IPS DF 6.9 (cell line): ENCODE measurements at regions not wholly inside any gene's neighbourhood (a gene's known extent, or its start where the extent isn't known, plus 50 kb on each side); places are given as distances from the start of the nearest gene placed in this dataset.

ENCODE experiments used
- DNase-seq: peaks from one replicate; pipeline ENCODE4 v3.0.0-alpha.2; 2013; ENCODE audit warnings: low read depth, low spot score
- H3K27ac ChIP-seq: one replicate; pipeline ENCODE4 v1.5.1; 2013; ENCODE audit warnings: low read length, control low read depth
- H3K27me3 ChIP-seq: 2 replicates; pipeline ENCODE4 v1.6.1; 2013; ENCODE audit warnings: mild to moderate bottlenecking, low read length; ENCODE audit not compliant: control insufficient read depth, insufficient read depth
- H3K36me3 ChIP-seq: 2 replicates; pipeline ENCODE4 v1.6.1; 2013; ENCODE audit warnings: low read length; ENCODE audit not compliant: control insufficient read depth, insufficient read depth
- H3K4me1 ChIP-seq: 2 replicates; pipeline ENCODE4 v1.6.1; 2013; ENCODE audit warnings: low read length; ENCODE audit not compliant: control insufficient read depth, insufficient read depth
- H3K4me3 ChIP-seq: 2 replicates; pipeline ENCODE4 v1.5.1; 2013; ENCODE audit warnings: mild to moderate bottlenecking, low read length
- H3K9me3 ChIP-seq: 2 replicates; pipeline ENCODE4 v1.6.1; 2013; ENCODE audit warnings: low read length, inconsistent platforms; ENCODE audit not compliant: control insufficient read depth, insufficient read depth
- WGBS: extraction: QIAGEN DNeasy Blood & Tissue Kit; methylation state at CpG from one replicate; pipeline ENCODE4 v1.1.7; 2013; ENCODE audit warnings: mixed read lengths, missing lambda C conversion rate; ENCODE audit not compliant: insufficient read length, insufficient coverage; 5-methylcytosine and 5-hydroxymethylcytosine counted together

GRCh38 chr2:6060992-6061663, 368.9 kb downstream of the SOX11 start:
- H3K9me3 ChIP-seq = no peaks in the 10 kb centered on the region; the same call in 1 of the 2 replicates
- H3K4me3 ChIP-seq = no peak overlapping the region
- H3K27me3 ChIP-seq = no peaks in the 10 kb centered on the region
- H3K4me1 ChIP-seq = no peaks in the 10 kb centered on the region
- H3K36me3 ChIP-seq = no peaks in the 10 kb centered on the region
- no peak overlapping the region for H3K27ac ChIP-seq
- DNase-seq = no peak
- WGBS = no CpG with 5 or more reads among the region's 5 CpGs

DNA sequence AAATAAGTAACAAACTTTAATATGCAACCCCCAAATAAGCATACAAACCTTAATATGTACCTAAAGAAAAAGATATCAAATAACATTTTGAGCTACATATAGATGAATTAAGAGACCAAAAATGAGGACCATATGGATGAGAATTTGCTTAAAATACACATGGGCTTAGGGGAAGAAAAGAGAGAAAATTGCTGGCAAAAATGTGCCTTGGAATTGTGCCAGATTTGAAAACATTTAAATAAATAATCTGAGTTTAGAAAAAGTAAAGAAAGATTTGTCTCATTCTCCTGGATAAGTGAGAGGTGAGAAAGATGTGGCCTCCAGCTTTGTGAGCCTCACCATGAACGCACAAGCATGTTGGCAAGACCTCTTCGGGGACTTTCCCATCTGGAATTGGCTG, 372.6 kb downstream of the SOX11 start:
- Histone ChIP-seq H3K4me1 (no peaks in the 10 kb centered on the region; the same call in 1 of the 2 replicates), H3K9me3 (no peaks in the 10 kb centered on the region; the same call in 1 of the 2 replicates), H3K27me3 (no peaks in the 10 kb centered on the region), H3K36me3 (no peaks in the 10 kb centered on the region), H3K4me3 (no peak overlapping the region), H3K27ac (no peak overlapping the region)
- WGBS = no CpG with 5 or more reads among the region's 2 CpGs
- DNase-seq = no peak

DNA sequence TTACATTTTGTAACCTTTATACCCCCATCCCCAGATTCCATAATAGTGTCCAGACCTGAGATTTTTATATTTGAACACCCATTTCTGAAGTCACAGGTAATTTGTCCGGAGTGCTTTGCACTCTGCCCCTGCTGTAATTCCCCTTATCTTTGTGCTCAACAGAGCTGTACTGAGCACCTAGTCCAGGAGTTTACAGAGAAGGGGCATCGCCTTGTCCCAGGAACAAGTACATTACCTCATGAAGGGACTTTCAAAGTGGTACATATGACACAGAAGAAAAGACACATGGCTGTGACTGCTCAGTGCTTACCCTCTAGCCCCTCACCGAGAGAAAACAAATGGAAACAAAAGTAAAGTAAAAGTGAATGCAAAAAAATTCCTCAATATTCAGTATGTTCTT, 373.5 kb downstream of the SOX11 start:
- H3K27ac ChIP-seq = no peak overlapping the region
- WGBS = no CpG with 5 or more reads among the region's 3 CpGs

DNA sequence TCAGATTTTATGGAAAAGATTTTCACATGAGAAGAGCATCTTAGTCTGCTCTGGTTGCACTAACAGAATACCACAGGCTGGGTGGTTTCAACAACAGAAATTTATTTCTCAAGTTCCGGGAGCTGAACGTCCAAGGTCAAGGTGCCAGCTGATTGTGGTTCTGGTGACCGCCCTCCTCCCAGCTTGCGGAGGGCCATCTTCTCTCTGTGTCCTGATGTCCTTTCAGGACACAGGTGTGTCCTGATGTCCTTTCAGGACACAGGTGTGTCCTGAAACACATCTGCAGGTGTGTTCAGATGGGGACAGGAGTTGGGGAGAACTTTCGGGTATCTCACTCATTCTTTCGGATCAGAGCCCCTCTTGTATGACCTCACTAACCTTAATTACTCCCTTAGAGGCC, 374.9 kb downstream of the SOX11 start:
- H3K9me3 ChIP-seq = no peaks in the 10 kb centered on the region; the same call in 1 of the 2 replicates
- no peak overlapping the region for H3K27ac ChIP-seq
- DNase-seq = no peak
- H3K27me3 ChIP-seq = no peaks in the 10 kb centered on the region
- no CpG with 5 or more reads among the region's 6 CpGs for WGBS
- H3K36me3 ChIP-seq = no peaks in the 10 kb centered on the region
- no peak overlapping the region for H3K4me3 ChIP-seq
- H3K4me1 ChIP-seq = peaks cover 2% of the 10 kb centered on the region; the same call in 1 of the 2 replicates

More for the DNA sequence above, 373.5 kb downstream of the SOX11 start:
- Histone ChIP-seq H3K27me3 (no peaks in the 10 kb centered on the region), H3K9me3 (no peaks in the 10 kb centered on the region; the same call in 1 of the 2 replicates), H3K4me3 (no peak overlapping the region), H3K4me1 (no peaks in the 10 kb centered on the region; the same call in 1 of the 2 replicates), H3K36me3 (no peaks in the 10 kb centered on the region)
- DNase-seq = no peak

DNA sequence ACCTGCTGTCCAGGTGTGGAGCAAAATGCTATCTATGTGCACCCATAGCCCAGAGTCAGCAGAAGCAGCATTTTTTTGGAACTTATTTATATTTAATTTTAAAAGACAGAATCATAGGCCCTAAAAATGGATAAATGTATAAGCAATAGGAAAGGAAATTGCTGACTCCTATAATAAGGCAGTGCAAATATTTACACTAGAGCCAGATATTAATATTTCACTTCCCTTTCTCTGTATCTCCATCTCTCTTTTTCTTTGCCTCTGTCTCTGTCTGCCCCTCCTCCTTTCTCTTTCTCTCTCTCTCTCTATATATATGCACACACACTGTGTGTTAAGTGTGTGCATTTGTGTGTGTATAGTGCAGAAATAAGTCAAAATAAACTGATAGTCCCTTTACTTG, 375.6 kb downstream of the SOX11 start:
- no peak overlapping the region for H3K4me3 ChIP-seq
- no peaks in the 10 kb centered on the region for H3K27me3 ChIP-seq
- H3K27ac ChIP-seq = no peak overlapping the region
- H3K36me3 ChIP-seq = no peaks in the 10 kb centered on the region
- no peaks in the 10 kb centered on the region; the same call in 1 of the 2 replicates for H3K9me3 ChIP-seq
- no peak for DNase-seq
- H3K4me1 ChIP-seq = peaks cover 2% of the 10 kb centered on the region; the same call in 1 of the 2 replicates

DNA sequence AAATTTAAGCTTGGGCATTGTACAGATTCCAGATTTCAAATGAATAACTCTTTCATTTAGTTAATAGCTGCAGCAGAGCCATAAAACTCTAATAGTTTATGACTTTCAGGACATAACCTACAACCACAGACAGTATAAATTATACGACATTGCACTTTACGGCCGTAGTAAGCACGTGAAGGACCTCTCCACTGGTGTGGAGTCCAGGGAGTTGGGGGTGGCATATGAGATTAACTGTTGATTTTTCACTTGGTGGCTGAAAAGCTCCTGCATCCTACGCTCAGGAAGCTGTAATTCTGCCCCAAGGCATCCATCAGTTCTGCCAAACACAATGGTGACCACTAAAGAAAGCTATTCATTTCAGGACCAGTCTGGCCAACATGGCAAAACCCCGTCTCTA, 376.2 kb downstream of the SOX11 start:
- no CpG with 5 or more reads among the region's 6 CpGs for WGBS
- H3K36me3 ChIP-seq = no peaks in the 10 kb centered on the region
- peaks cover 3% of the 10 kb centered on the region; the same call in 1 of the 2 replicates for H3K4me1 ChIP-seq
- H3K9me3 ChIP-seq = no peaks in the 10 kb centered on the region; the same call in 1 of the 2 replicates
- no peak overlapping the region for H3K4me3 ChIP-seq
- H3K27me3 ChIP-seq = no peaks in the 10 kb centered on the region
- H3K27ac ChIP-seq = no peak overlapping the region
- DNase-seq = no peak

DNA sequence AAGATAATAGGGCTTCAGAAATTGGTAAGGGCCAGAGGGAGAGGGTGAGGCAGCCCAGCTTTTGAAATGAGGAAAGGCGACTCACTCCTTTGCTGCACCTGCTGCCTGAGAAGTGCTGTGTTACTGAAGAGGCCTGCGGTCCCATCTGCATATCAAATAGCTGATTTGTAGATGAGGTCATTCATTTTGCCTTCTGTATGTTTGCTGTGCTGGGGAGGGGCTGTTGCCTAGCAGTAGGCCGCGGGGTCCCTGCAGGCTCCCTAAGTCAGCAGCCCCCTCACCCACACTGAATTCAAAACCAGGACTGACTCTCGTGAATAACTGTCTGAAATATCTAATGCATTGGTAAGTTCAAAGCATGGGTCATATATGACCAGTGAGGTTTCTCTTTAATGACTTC, 377.2 kb downstream of the SOX11 start:
- Histone ChIP-seq H3K4me1 (peaks cover 8% of the 10 kb centered on the region; the same call in 1 of the 2 replicates), H3K27ac (no peak overlapping the region), H3K4me3 (no peak overlapping the region), H3K27me3 (no peaks in the 10 kb centered on the region), H3K36me3 (no peaks in the 10 kb centered on the region), H3K9me3 (no peaks in the 10 kb centered on the region; the same call in 1 of the 2 replicates)
- no CpG with 5 or more reads among the region's 5 CpGs for WGBS
- DNase-seq = peak; percentile 11

DNA sequence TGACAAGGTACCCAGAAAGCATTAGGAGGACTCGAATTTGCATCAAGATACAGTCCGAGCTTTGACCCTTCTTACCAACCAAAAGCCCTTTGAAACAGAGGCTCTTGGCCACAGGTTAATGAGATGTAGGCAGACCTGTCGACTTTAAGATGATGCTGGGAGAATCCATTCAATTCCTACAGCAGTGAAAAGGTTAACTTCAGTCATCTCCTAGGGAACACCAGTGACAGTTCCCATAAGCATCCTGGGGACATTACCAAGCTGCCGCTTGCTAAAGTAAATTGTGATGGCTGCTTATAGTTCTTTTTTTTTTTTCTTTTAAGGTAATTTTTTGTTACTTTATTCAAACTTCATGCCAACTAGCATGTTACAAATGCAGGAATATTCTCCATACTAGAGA, 379.3 kb downstream of the SOX11 start:
- no peak for DNase-seq
- H3K27me3 ChIP-seq = no peaks in the 10 kb centered on the region
- H3K4me3 ChIP-seq = no peak overlapping the region
- H3K9me3 ChIP-seq = no peaks in the 10 kb centered on the region
- peaks cover 8% of the 10 kb centered on the region; the same call in 1 of the 2 replicates for H3K4me1 ChIP-seq
- WGBS = no CpG with 5 or more reads among the region's 4 CpGs
- no peak overlapping the region for H3K27ac ChIP-seq
- no peaks in the 10 kb centered on the region for H3K36me3 ChIP-seq

DNA sequence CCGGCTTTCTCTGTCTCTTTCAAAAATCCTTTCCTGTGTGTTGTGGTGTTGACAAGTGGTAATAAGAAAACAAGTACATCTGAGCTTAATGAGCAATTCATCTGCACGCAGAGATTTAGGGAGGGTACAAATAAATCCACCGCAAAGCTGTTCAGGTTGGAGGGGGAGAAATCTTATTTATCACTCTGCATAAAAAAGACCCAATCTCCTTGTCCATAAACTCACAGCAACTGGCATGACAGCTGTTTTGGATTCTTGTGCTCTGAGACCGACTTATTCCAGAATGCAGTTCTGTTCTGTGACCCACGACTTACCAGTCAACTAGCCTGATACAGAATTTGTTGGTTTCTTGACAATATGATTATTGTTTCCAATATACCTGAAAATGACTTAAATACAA, 380.1 kb downstream of the SOX11 start:
- H3K27me3 ChIP-seq = no peaks in the 10 kb centered on the region
- H3K27ac ChIP-seq = no peak overlapping the region
- no peak for DNase-seq
- H3K9me3 ChIP-seq = no peaks in the 10 kb centered on the region
- H3K4me3 ChIP-seq = no peak overlapping the region
- H3K4me1 ChIP-seq = peaks cover 8% of the 10 kb centered on the region; the same call in 1 of the 2 replicates
- WGBS = no CpG with 5 or more reads among the region's 5 CpGs
- no peaks in the 10 kb centered on the region for H3K36me3 ChIP-seq

DNA sequence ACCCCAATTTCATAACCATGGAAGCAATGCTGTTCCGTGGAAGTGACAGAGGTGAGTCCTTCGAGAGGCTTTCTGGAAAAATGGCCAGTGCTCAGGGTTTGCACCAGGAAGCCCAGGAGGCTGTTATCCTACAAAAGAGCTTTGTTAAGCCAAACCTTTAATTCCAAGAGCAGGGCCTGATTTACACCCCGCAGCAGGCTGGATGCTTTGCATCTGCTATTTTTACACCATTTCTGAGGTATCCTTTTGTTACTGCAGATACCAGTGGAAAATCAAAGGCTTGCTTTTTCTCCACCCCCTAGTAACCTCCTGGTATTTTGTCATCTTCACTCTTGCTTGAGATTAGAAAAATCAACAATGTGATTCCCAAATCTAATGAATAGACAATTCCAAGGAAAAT, 380.6 kb downstream of the SOX11 start:
- no peak for DNase-seq
- H3K36me3 ChIP-seq = no peaks in the 10 kb centered on the region
- no peaks in the 10 kb centered on the region for H3K9me3 ChIP-seq
- H3K27ac ChIP-seq = no peak overlapping the region
- H3K4me1 ChIP-seq = peaks cover 8% of the 10 kb centered on the region; the same call in 1 of the 2 replicates
- WGBS = no CpG with 5 or more reads among the region's 3 CpGs
- H3K27me3 ChIP-seq = no peaks in the 10 kb centered on the region
- H3K4me3 ChIP-seq = no peak overlapping the region
